Astrocyte of the cerebellum (primary cell): ENCODE measurements at regions not wholly inside any gene's neighbourhood (a gene's known extent, or its start where the extent isn't known, plus 50 kb on each side); places are given as distances from the start of the nearest gene placed in this dataset.
"Not testable (repeated sequence)": the region's sequence is repeated elsewhere in the genome, so short reads cannot be mapped to it uniquely, and the experiment has no call there.

Experiments used
- DNase-seq: peaks from one replicate; pipeline ENCODE4 v3.0.0-alpha.2; 2011; ENCODE audit warnings: low read depth
- H3K4me3 ChIP-seq: 2 replicates; pipeline ENCODE4 v1.5.1; 2011; ENCODE audit warnings: mild to moderate bottlenecking, low read depth, low read length, moderate library complexity
- in situ Hi-C: cut with HindIII; loops from 2 replicates; pipeline ENCODE4 v1.10.0; 2017; ENCODE audit warnings: low sequenced_read_pairs
- TF ChIP-seq, protein P1 (sequence below): IDR thresholded peaks from 2 replicates; pipeline ENCODE4 v1.5.1; 2012; ENCODE audit warnings: low read length, low read depth, moderate library complexity, mild to moderate bottlenecking; ENCODE audit errors: missing control alignments

DNA sequence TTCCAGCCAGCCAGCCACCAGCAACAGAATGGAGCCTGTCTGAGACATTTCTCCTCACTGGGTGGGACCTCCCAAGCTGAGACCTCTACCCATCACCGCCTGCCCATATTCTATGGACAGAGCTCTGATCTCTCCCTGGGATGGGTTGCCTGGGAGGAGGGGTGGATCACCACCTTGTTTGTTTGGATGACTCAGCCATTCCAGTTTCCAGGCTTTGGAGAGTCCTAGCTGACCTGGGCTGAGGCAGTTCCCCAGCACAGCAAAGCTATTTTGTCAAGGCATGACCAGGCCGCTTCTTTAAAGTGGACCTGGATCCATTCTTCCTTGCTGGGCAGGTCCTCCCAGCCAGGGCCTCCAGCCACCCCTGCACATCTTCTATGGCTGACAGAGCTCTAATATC, 982.3 kb downstream of the DNAJB9 start:
- in situ Hi-C loops = no loop called here
- H3K4me3 ChIP-seq = no peak overlapping the region
- TF ChIP-seq, protein P1, sequence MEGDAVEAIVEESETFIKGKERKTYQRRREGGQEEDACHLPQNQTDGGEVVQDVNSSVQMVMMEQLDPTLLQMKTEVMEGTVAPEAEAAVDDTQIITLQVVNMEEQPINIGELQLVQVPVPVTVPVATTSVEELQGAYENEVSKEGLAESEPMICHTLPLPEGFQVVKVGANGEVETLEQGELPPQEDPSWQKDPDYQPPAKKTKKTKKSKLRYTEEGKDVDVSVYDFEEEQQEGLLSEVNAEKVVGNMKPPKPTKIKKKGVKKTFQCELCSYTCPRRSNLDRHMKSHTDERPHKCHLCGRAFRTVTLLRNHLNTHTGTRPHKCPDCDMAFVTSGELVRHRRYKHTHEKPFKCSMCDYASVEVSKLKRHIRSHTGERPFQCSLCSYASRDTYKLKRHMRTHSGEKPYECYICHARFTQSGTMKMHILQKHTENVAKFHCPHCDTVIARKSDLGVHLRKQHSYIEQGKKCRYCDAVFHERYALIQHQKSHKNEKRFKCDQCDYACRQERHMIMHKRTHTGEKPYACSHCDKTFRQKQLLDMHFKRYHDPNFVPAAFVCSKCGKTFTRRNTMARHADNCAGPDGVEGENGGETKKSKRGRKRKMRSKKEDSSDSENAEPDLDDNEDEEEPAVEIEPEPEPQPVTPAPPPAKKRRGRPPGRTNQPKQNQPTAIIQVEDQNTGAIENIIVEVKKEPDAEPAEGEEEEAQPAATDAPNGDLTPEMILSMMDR = no peak
- no peak for DNase-seq

DNA sequence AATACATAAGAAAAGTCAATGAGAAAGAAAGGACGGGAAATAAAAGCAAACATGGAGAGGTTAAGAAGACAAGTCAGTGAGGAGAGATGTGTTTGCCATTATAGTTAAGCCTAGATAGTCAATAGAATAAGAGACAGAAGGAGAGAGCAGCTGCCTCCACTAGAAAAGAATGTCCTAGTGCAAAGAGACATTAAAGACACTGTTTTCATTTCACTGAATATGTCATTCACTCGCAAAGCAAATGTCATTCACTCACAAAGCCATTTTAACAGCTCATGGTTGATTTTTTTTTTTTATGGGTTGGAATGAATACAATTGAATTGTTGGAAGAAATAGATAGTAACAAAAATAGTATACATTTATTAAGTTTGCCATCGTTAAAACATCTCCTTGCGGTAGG, 1007.6 kb downstream of the DNAJB9 start:
- H3K4me3 ChIP-seq = no peak overlapping the region
- in situ Hi-C loops = no loop called here
- TF ChIP-seq, protein P1 = no peak
- no peak for DNase-seq

DNA sequence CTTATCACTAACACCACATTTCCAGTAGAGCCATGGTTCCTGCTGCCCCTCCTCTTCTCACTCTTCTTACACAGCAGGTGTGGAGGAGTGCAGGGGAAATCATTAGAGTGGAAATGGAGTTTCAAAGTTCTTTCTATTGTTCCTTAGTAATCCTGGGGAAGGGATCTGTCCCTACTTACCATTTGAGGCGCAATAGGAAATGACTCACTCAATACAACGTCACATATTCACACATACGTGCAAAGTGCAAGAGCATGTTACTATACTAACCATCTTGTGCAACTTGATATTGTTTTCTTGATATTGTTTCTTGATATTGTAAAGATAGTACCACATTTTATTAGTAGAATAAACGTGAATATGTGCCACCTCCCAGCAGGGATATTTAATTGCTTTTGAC, 1010.2 kb downstream of the DNAJB9 start:
- DNase-seq = no peak
- in situ Hi-C loops = no loop called here
- TF ChIP-seq, protein P1 = no peak
- no peak overlapping the region for H3K4me3 ChIP-seq

DNA sequence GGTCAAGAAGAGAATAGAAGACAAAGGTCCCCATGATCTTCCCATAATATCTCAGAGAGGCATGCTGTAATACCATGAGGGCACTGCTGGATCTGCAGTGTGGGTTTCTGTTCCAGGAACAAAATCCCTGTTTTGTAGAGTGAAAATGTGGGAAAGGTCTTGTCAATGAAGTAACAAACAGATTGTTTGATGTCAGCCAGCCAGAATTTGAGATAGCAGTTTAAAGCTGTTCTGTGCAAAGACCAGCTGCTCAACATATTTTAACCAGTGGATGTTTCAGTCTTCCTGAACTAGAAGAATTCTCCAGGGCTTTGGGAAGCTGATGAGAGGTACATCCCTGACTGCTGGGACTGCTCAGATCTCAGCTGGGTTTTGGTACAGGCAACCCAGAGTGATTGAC, 1012.5 kb downstream of the DNAJB9 start:
- in situ Hi-C loops = no loop called here
- TF ChIP-seq, protein P1 = no peak
- DNase-seq = no peak
- H3K4me3 ChIP-seq = no peak overlapping the region

DNA sequence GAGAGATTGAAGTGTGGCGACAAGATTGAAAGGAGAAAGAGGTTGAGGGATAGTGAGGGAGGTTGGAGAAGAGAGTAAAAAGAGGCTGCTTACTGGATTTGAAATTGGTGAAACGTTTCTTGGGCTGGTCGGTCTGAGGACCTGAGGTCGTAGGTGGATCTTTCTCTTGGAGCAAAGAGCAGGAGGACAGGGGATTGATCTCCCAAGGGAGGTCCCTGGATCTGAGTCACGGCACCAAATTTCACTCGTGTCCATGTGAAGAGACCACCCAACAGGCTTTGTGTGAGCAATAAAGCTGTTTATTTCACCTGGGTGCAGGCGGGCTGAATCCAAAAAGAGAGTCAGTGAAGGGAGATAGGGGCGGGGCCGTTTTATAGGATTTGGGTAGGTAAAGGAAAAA, 1027.3 kb downstream of the DNAJB9 start:
- H3K4me3 ChIP-seq, DNase-seq, in situ Hi-C loops: not testable (repeated sequence)

DNA sequence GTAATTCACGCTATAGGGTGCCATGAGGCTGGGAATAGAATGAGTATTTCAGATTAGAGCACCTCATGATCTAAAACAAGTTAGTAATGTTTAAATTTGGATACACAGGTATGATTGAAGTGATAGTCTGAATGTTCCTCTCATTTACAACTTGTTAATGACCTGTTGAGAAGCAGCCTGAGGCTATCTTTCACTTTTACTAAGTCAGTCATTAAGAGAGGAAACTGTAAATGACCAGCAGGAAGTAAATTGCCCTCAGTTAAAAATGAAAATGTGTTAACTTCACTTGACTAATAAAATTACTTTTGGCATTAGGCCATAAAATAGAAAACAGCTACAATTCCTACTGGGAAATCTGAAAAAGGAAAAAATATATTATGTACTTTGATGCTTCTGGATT, 1042.0 kb downstream of the DNAJB9 start:
- in situ Hi-C loops = no loop called here
- TF ChIP-seq, protein P1 = no peak
- DNase-seq = no peak
- no peak overlapping the region for H3K4me3 ChIP-seq

DNA sequence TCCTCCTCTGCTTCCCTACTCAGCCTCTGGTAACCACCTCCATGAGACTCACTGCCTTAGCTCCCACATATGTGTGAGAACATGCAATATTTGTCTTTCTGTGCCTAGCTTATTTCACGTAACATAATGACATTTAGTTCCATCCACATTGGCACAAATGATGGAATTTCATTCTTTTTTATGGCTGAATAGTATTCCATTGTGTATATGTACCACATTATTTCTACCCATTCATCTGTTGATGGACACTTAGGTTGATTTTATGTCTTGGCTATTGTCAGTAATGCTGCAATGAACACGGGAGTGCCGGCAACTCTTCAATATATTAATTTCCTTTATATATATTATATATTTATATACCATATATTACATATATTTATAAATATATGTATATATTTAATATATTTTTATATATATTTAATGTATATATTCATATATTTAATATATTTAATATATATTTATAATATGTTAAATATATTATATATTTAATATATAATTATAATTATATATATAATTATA, 1046.9 kb downstream of the DNAJB9 start:
- in situ Hi-C loops = no loop called here
- DNase-seq = no peak
- TF ChIP-seq, protein P1 = no peak
- H3K4me3 ChIP-seq = no peak overlapping the region
